DND-41 (cell line): ENCODE measurements at regions not wholly inside any gene's neighbourhood (a gene's known extent, or its start where the extent isn't known, plus 50 kb on each side); places are given as distances from the start of the nearest gene placed in this dataset.

Source experiments
- ATAC-seq: fragments of 200-7000 bp; cut with Tn5 transposase; 3 replicates; pipeline ENCODE4 v1.9.1; 2021; ENCODE audit warnings: low read depth; ENCODE audit not compliant: insufficient read depth
- DNase-seq: peaks from one replicate; pipeline ENCODE4 v3.0.0-alpha.2; 2020
- H2AFZ ChIP-seq: 2 replicates; pipeline ENCODE4 v1.6.0; 2012; ENCODE audit warnings: low read depth, low read length
- H3K27ac ChIP-seq: 2 replicates; pipeline ENCODE4 v1.5.1; 2012; ENCODE audit warnings: low read length, inconsistent platforms
- H3K27me3 ChIP-seq: fragments of 200-600 bp; sonication (generic); 2 replicates; pipeline ENCODE4 v1.6.0; 2012; ENCODE audit warnings: low read length, mild to moderate bottlenecking, inconsistent platforms; ENCODE audit not compliant: insufficient read depth, poor library complexity
- H3K36me3 ChIP-seq: 2 replicates; pipeline ENCODE4 v1.5.1; 2012; ENCODE audit warnings: low read length, inconsistent platforms; ENCODE audit not compliant: insufficient read depth
- H3K4me1 ChIP-seq: 2 replicates; pipeline ENCODE4 v1.5.1; 2012; ENCODE audit warnings: mild to moderate bottlenecking, low read length; ENCODE audit not compliant: insufficient read depth
- H3K4me2 ChIP-seq: 2 replicates; pipeline ENCODE4 v1.6.0; 2012; ENCODE audit warnings: mild to moderate bottlenecking, moderate library complexity, low read length, inconsistent platforms; ENCODE audit not compliant: insufficient read depth
- H3K4me3 ChIP-seq, 2 experiments: fragments of 200-600 bp in 1 of 2; shearing (Covaris generic) in 1 of 2; 2 replicates each; pipeline ENCODE4 v1.5.1; 2012 to 2016; ENCODE audit warnings: inconsistent platforms in 2 of 2, low read length in 2 of 2, mild to moderate bottlenecking in 2 of 2, low read depth in 1 of 2, moderate library complexity in 1 of 2
- H3K79me2 ChIP-seq: 2 replicates; pipeline ENCODE4 v1.6.0; 2012; ENCODE audit warnings: low read length, inconsistent platforms; ENCODE audit not compliant: insufficient read depth
- H3K9ac ChIP-seq: 2 replicates; pipeline ENCODE4 v1.6.0; 2012; ENCODE audit warnings: low read depth, mild to moderate bottlenecking, inconsistent platforms, low read length, moderate library complexity
- H3K9me3 ChIP-seq: 2 replicates; pipeline ENCODE4 v1.5.1; 2012; ENCODE audit warnings: low read length, moderate library complexity, mild to moderate bottlenecking, inconsistent platforms; ENCODE audit not compliant: insufficient read depth, severe bottlenecking
- H4K20me1 ChIP-seq: 2 replicates; pipeline ENCODE4 v1.6.0; 2012; ENCODE audit warnings: low read length; ENCODE audit not compliant: insufficient read depth
- CTCF ChIP-seq: IDR thresholded peaks from 2 replicates; pipeline ENCODE4 v1.5.1; 2012; ENCODE audit warnings: borderline replicate concordance, low read length, moderate library complexity, mild to moderate bottlenecking; ENCODE audit not compliant: poor library complexity, severe bottlenecking; ENCODE audit errors: extremely low read depth
- EZH2 ChIP-seq: IDR thresholded peaks from 3 replicates; pipeline ENCODE4 v1.6.1; 2012; ENCODE audit warnings: borderline replicate concordance, low read depth, mild to moderate bottlenecking, moderate library complexity, low read length, inconsistent platforms; ENCODE audit not compliant: severe bottlenecking

- Histone ChIP-seq H3K9me3 (no peaks in the 10 kb centered on the region), H2AFZ (no peak overlapping the region), H3K36me3 (peaks cover 25% of the 10 kb centered on the region), H3K4me3 (no peak overlapping the region), H3K4me1 (no peaks in the 10 kb centered on the region), H3K27me3 (no peaks in the 10 kb centered on the region), H3K27ac (no peak overlapping the region), H4K20me1 (no peaks in the 10 kb centered on the region), H3K4me2 (no peak overlapping the region), H3K9ac (no peak overlapping the region), H3K79me2 (no peaks in the 10 kb centered on the region)
- no peak for DNase-seq
- no peak for TF ChIP-seq CTCF
- TF ChIP-seq EZH2, result no peak
- no peak for ATAC-seq
Measured at GRCh38 chr20:60424267-60424902, 466.2 kb downstream of the CDH26 start.

GRCh38 chr20:60427516-60427915 is 469.3 kb downstream of the CDH26 start:
- H3K4me2 ChIP-seq, result no peak overlapping the region
- TF ChIP-seq EZH2 (no peak), CTCF (no peak)
- no peak overlapping the region for H2AFZ ChIP-seq
- H3K79me2 ChIP-seq, result no peaks in the 10 kb centered on the region
- no peaks in the 10 kb centered on the region for H3K27me3 ChIP-seq
- no peaks in the 10 kb centered on the region for H4K20me1 ChIP-seq
- peaks cover 23% of the 10 kb centered on the region for H3K36me3 ChIP-seq
- H3K9ac ChIP-seq, result no peak overlapping the region
- no peak overlapping the region for H3K27ac ChIP-seq
- no peak for ATAC-seq
- no peaks in the 10 kb centered on the region for H3K4me1 ChIP-seq
- no peaks in the 10 kb centered on the region for H3K9me3 ChIP-seq
- no peak for DNase-seq
- no peak overlapping the region for H3K4me3 ChIP-seq

GRCh38 chr20:60428651-60429050 is 470.4 kb downstream of the CDH26 start:
- Histone ChIP-seq H3K9me3 (no peaks in the 10 kb centered on the region), H4K20me1 (0 out of 2 replicates have a peak, but pooled peaks cover 3% of the 10 kb centered on the region), H3K4me3 (no peak overlapping the region), H3K27me3 (no peaks in the 10 kb centered on the region), H3K36me3 (peaks cover 27% of the 10 kb centered on the region), H2AFZ (no peak overlapping the region), H3K4me2 (no peak overlapping the region), H3K9ac (no peak overlapping the region), H3K27ac (no peak overlapping the region), H3K79me2 (no peaks in the 10 kb centered on the region), H3K4me1 (no peaks in the 10 kb centered on the region)
- no peak for TF ChIP-seq EZH2
- TF ChIP-seq CTCF, result no peak
- no peak for DNase-seq
- no peak for ATAC-seq

DNA sequence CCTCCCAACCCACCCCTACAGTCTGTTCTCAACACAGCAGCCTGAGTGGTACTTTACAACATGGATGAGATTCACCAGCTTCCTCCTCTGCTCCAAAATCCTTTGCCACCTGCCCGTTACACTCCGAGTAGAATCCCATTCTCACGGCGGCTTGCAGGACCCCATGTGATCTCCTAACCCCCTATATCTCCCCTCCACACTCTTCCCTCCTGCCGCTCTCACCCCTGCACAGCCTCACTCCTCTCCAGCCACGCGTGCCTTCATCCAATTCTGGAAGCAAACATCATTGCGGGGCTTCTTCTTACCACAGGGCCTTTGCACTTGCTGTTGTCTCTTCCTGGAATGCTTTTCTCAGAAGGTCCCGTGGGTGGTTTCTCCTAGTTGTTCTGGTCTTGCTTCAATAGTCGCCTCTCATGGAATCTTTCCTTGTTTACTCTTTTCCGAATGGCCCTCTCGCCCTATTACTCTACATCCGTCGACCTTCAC is 472.3 kb downstream of the CDH26 start:
- ATAC-seq (no peak), DNase-seq (no peak)
- Histone ChIP-seq H3K9me3 (no peaks in the 10 kb centered on the region), H3K9ac (no peak overlapping the region), H3K4me1 (no peaks in the 10 kb centered on the region), H3K79me2 (no peaks in the 10 kb centered on the region), H3K4me3 (no peak overlapping the region), H4K20me1 (0 out of 2 replicates have a peak, but pooled peaks cover 3% of the 10 kb centered on the region), H3K27me3 (no peaks in the 10 kb centered on the region), H2AFZ (no peak overlapping the region), H3K36me3 (peaks cover 22% of the 10 kb centered on the region), H3K4me2 (no peak overlapping the region), H3K27ac (no peak overlapping the region)
- TF ChIP-seq CTCF (no peak), EZH2 (no peak)
